ENCODE measurements at regions not wholly inside any gene's neighbourhood (a gene's known extent, or its start where the extent isn't known, plus 50 kb on each side); places are given as distances from the start of the nearest gene placed in this dataset.

DNA sequence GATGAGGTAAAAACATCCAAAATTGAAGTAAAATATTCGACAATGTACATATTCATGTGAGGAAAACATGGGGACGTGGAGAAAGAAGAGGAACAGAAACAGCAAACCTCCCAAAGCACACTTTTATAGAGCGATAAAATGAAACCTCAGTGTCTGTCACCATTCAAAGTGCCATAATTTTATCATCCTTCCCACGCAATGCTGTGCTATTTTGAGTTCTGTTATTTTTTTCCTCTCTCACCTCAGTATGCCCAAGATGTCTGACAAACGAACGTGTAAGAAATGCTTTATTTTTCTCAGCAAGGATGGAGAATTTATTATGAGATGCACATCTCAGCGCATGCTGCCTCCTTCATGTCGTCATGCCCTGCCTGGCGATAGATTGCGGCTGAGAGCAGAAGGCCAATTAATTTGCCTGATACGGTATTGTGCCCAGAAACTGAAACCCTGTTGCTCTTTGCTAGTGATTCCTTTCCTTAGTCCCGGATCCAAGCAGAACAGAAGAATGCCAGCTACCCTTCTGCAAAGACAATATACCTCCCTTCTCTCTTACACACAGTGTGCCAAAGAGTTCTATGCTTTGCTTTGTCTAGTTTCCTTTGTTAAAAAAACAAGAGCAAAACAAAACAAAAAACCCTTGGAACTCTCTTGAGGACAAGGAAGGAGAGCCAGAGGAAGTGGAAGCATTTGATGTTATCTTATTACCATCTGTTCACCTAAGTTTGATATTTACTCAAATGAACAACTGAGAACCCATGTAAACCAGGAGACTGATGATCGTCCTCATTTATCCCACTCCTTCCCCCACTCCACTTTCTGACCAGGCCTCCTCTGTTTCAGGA lies 192.4 kb downstream of the SEMA6A start:
- Mint-ChIP-seq H3K9me3 (peaks cover 1% of the 10 kb centered on the region), H3K4me3 (no peak overlapping the region), H3K36me3 (ENCODE audit: low read depth) (peaks cover 28% of the 10 kb centered on the region)

DNA sequence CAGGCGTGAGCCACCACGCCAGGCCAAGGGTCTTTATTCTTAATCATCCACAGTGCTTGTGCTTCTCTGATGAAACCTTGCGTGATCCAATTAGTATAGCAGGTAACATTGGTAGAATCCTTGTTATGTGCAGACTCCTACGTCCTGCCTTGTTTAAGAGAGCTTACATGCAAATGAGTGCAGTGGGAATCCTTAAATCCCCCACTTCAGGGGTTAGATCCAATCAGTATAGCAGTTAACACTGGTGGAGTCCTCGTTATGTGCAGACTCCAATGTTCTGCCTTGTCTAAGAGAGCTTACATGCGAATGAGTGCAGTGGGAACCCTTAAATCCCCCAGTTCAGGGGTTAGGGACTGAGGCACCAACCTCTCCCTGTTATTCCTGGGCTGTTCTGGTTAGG lies 193.4 kb downstream of the SEMA6A start:
- peaks cover 1% of the 10 kb centered on the region for H3K9me3 Mint-ChIP-seq
- CTCF ChIA-PET = no interaction called here
- TF ChIP-seq, protein P1, sequence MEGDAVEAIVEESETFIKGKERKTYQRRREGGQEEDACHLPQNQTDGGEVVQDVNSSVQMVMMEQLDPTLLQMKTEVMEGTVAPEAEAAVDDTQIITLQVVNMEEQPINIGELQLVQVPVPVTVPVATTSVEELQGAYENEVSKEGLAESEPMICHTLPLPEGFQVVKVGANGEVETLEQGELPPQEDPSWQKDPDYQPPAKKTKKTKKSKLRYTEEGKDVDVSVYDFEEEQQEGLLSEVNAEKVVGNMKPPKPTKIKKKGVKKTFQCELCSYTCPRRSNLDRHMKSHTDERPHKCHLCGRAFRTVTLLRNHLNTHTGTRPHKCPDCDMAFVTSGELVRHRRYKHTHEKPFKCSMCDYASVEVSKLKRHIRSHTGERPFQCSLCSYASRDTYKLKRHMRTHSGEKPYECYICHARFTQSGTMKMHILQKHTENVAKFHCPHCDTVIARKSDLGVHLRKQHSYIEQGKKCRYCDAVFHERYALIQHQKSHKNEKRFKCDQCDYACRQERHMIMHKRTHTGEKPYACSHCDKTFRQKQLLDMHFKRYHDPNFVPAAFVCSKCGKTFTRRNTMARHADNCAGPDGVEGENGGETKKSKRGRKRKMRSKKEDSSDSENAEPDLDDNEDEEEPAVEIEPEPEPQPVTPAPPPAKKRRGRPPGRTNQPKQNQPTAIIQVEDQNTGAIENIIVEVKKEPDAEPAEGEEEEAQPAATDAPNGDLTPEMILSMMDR (IDR thresholded peaks at IDR 0.05) = no peak

More for the DNA sequence above, 192.4 kb downstream of the SEMA6A start:
- DNase-seq (no peak), ATAC-seq (ENCODE audit: low read depth) (no peak)
- ChIA-PET CTCF (no interaction called here), POLR2A (no interaction called here)
- Mint-ChIP-seq H3K27ac (no peak overlapping the region), H3K27me3 (no peaks in the 10 kb centered on the region), H3K4me1 (no peaks in the 10 kb centered on the region)
- intact Hi-C loops (cut with micrococcal nuclease) = no loop called here
- TF ChIP-seq, protein P1 (IDR thresholded peaks at IDR 0.05) = no peak

DNA sequence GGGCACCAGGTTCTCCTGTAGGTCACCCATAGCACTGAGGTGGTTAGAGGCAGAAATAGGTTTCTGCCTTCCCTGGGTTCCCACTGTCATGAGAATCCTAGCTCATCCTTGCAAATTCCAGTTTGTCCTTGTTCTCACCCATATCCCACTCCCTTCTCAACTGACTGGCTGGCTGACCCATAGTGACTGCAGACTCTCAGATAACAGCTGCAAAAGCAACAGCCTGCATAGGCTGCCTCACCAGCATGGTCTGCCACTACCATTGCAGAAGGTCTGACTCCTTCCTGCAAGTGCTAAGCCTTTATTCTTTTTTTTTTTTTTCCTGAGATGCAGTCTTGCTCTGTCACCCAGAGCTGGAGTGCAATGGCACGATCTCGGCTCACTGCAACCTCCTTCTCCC lies 194.0 kb downstream of the SEMA6A start:
- Mint-ChIP-seq H3K9me3 (no peaks in the 10 kb centered on the region), H3K4me3 (no peak overlapping the region), H3K4me1 (no peaks in the 10 kb centered on the region), H3K27ac (no peak overlapping the region), H3K27me3 (no peaks in the 10 kb centered on the region), H3K36me3 (ENCODE audit: low read depth) (peaks cover 27% of the 10 kb centered on the region)
- ChIA-PET POLR2A (no interaction called here), CTCF (no interaction called here)
- DNase-seq (no peak), ATAC-seq (ENCODE audit: low read depth) (no peak)
- TF ChIP-seq, protein P1 (IDR thresholded peaks at IDR 0.05) = no peak
- intact Hi-C loops (cut with micrococcal nuclease) = no loop called here

More for the DNA sequence above, 193.4 kb downstream of the SEMA6A start:
- Mint-ChIP-seq H3K27ac (no peak overlapping the region), H3K4me3 (no peak overlapping the region), H3K4me1 (no peaks in the 10 kb centered on the region), H3K36me3 (ENCODE audit: low read depth) (peaks cover 28% of the 10 kb centered on the region), H3K27me3 (no peaks in the 10 kb centered on the region)
- no peak for DNase-seq
- intact Hi-C loops (cut with micrococcal nuclease) = no loop called here
- POLR2A ChIA-PET = no interaction called here
- no peak for ATAC-seq (ENCODE audit: low read depth)

DNA sequence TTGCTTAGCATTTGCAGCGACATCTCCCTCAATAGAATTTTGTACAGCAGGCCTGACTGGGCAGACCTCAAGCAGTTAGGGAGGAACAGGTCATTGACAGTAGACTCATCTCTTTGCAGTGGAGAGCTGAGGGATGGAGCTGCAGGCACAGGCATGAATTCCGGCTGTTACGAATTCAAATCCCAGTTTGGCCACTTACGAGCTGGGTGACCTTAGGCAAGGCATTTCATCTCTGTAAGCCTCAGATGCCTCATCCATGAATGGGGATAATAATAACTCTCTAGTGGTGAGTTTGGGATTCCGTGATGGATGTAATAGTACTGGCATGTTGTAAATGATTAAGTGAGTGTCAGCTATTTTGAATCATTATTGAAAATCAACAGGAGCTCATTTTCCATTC lies 195.3 kb downstream of the SEMA6A start:
- Mint-ChIP-seq H3K9me3 (no peaks in the 10 kb centered on the region), H3K27ac (no peak overlapping the region), H3K27me3 (no peaks in the 10 kb centered on the region), H3K36me3 (ENCODE audit: low read depth) (peaks cover 29% of the 10 kb centered on the region), H3K4me1 (no peaks in the 10 kb centered on the region), H3K4me3 (no peak overlapping the region)
- ATAC-seq (ENCODE audit: low read depth) (no peak), DNase-seq (no peak)
- CTCF ChIA-PET = no interaction called here
- POLR2A ChIA-PET = no interaction called here
- intact Hi-C loops (cut with micrococcal nuclease) = no loop called here
- TF ChIP-seq, protein P1 (IDR thresholded peaks at IDR 0.05) = no peak

DNA sequence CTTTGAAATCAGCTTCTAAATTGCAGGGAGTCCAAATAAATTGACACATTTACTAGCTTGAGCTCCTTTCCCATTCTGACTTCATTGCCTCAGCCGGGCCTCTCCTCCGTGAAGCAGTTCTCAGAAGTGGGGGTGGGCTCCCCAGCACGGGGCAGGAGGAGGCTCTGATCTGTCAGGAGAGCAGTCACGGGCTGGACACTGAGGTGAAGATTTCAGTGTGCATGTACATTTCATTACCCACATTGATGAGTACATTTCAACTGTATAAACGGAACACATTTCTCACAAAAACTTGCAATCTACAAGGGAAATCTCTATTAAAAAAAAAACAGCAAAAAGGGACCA lies 195.9 kb downstream of the SEMA6A start:
- DNase-seq (no peak), ATAC-seq (ENCODE audit: low read depth) (no peak)
- Mint-ChIP-seq H3K4me3 (no peak overlapping the region), H3K4me1 (no peaks in the 10 kb centered on the region), H3K9me3 (no peaks in the 10 kb centered on the region), H3K27me3 (no peaks in the 10 kb centered on the region), H3K36me3 (ENCODE audit: low read depth) (peaks cover 27% of the 10 kb centered on the region), H3K27ac (no peak overlapping the region)
- ChIA-PET CTCF (no interaction called here), POLR2A (no interaction called here)
- intact Hi-C loops (cut with micrococcal nuclease) = no loop called here
- TF ChIP-seq, protein P1 (IDR thresholded peaks at IDR 0.05) = no peak

Measured in activated B cell treated with CpG ODN at 0.5 μM for 24 hours (primary cell).